NT2/D1 (cell line): ENCODE measurements at regions not wholly inside any gene's neighbourhood (a gene's known extent, or its start where the extent isn't known, plus 50 kb on each side); places are given as distances from the start of the nearest gene placed in this dataset.

Experiments used
- SUZ12 ChIP-seq: IDR thresholded peaks from 2 replicates; pipeline ENCODE4 v1.6.1; 2011; ENCODE audit not compliant: insufficient read length, insufficient read depth; ENCODE audit errors: extremely low read depth
- YY1 ChIP-seq: IDR thresholded peaks from 2 replicates; pipeline ENCODE4 v1.6.1; 2011; ENCODE audit not compliant: insufficient read length, insufficient read depth

DNA sequence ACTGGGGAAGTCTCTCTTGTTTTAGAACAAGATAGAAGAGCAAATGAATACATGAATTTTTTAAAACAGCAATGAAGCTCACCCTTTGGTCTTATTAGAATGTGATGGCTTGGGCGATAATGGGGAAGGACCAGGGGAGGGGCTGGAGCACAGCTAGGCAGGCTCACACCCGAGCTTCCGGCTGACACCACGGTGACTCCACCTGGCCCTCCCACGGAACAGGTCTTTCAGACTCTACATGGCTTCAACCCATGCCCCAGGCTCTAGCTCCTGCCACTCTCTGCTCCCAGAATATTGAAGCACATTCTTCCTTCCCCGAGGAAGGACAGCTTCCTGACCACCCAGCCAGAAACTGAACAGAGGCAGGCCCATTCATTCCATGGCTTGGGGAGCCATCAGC is 127.5 kb upstream of the AGAP1 start:
- TF ChIP-seq YY1 (no peak), SUZ12 (no peak)
